HepG2 (cell line): ENCODE measurements at regions not wholly inside any gene's neighbourhood (a gene's known extent, or its start where the extent isn't known, plus 50 kb on each side); places are given as distances from the start of the nearest gene placed in this dataset.
"Not testable (repeated sequence)": the region's sequence is repeated elsewhere in the genome, so short reads cannot be mapped to it uniquely, and the experiment has no call there.

Experiments used
- ATAC-seq: fragments of 200-7000 bp; cut with Tn5 transposase; 3 replicates; pipeline ENCODE4 v1.9.1; 2020; ENCODE audit warnings: mild to moderate bottlenecking, moderate library complexity
- BruUV-seq: library from RNA; stranded (reverse); fragments of 400-500 nt; replicated peaks from 2 replicates; lab custom pipeline; 2021; lab: Mats Ljungman, UMichigan
- CTCF ChIA-PET: fragments of 300-600 bp; formaldehyde crosslinking; extraction: SDS; loops from one replicate; lab custom pipeline; 2021; ENCODE audit warnings: low total read pairs, inconsistent platforms, low intra/inter-chr PET ratio; lab: Yijun Ruan, JAX
- POLR2A ChIA-PET: fragments of 350-600 bp; sonication (Branson Sonifier 250); formaldehyde crosslinking; loops from one replicate; lab custom pipeline; 2020; ENCODE audit warnings: antibody characterized with exemption, inconsistent platforms; lab: Yijun Ruan, JAX
- DNase-seq: peaks from one replicate; pipeline ENCODE4 v3.0.0-alpha.2; 2015; ENCODE audit warnings: low spot score
- FAIRE-seq: peaks from 3 replicates; lab custom pipeline; 2011; peaks lifted over from hg19 to GRCh38; lab: Jason Lieb, UNC
- H2AFZ ChIP-seq: one replicate; pipeline ENCODE4 v1.6.1; 2011; ENCODE audit warnings: low read length, inconsistent platforms
- H3K27ac ChIP-seq: fragments of 300-600 bp; 3 replicates; pipeline ENCODE4 v1.8.0; 2011; ENCODE audit warnings: mixed run types, mild to moderate bottlenecking, mixed read lengths, low read length, inconsistent platforms; ENCODE audit not compliant: insufficient read depth; ENCODE audit errors: extremely low read length
- H3K27me3 ChIP-seq, 2 experiments: fragments of 200-600 bp in 1 of 2; 2 replicates in 1 of 2; 3 replicates in 1 of 2; pipeline versions ENCODE4 v1.6.0 to v1.8.0; 2011; ENCODE audit warnings: low read length in 2 of 2, mild to moderate bottlenecking in 2 of 2, moderate library complexity in 2 of 2, inconsistent platforms in 1 of 2; ENCODE audit not compliant: insufficient read depth in 2 of 2, control insufficient read depth in 1 of 2
- H3K36me3 ChIP-seq, 2 experiments: fragments of 200-600 bp in 1 of 2; replicated peaks in 1 of 2; 2 replicates in 1 of 2; 3 replicates in 1 of 2; pipeline versions ENCODE4 v1.5.1 to v1.8.0; 2011; ENCODE audit warnings: low read length in 2 of 2, inconsistent platforms in 1 of 2; ENCODE audit not compliant: insufficient read depth in 2 of 2, control insufficient read depth in 1 of 2
- H3K4me1 ChIP-seq: 2 replicates; pipeline ENCODE4 v1.5.1; 2012; ENCODE audit warnings: low read length, inconsistent platforms; ENCODE audit not compliant: insufficient read depth
- H3K4me2 ChIP-seq: 2 replicates; pipeline ENCODE4 v1.6.0; 2011; ENCODE audit warnings: low read depth, low read length, inconsistent platforms
- H3K4me3 ChIP-seq, 3 experiments: fragments of 200-600 bp in 1 of 3; sonication (generic), shearing (Covaris generic) in 1 of 3; replicated peaks in 1 of 3; 2 replicates each; pipeline ENCODE4 v1.5.1; 2011 to 2016; ENCODE audit warnings: low read length in 3 of 3, inconsistent platforms in 2 of 3, low read depth in 2 of 3, mild to moderate bottlenecking in 2 of 3, control low read depth in 1 of 3, mixed read lengths in 1 of 3; ENCODE audit not compliant: insufficient read depth in 1 of 3
- H3K79me2 ChIP-seq: one replicate; pipeline ENCODE4 v1.6.1; 2011; ENCODE audit warnings: low read length, inconsistent platforms; ENCODE audit not compliant: insufficient read depth
- H3K9ac ChIP-seq: 2 replicates; pipeline ENCODE4 v1.6.0; 2011; ENCODE audit warnings: mild to moderate bottlenecking, low read depth, low read length, inconsistent platforms; ENCODE audit not compliant: insufficient read depth
- H3K9me3 ChIP-seq: 2 replicates; pipeline ENCODE4 v1.5.1; 2012; ENCODE audit warnings: mild to moderate bottlenecking, low read length
- H4K20me1 ChIP-seq: 2 replicates; pipeline ENCODE4 v1.6.0; 2011; ENCODE audit warnings: inconsistent platforms, mild to moderate bottlenecking, low read length, moderate library complexity; ENCODE audit not compliant: insufficient read depth
- SALL1 ChIP-seq: sonication (generic); formaldehyde crosslinking; IDR thresholded peaks from 2 replicates; pipeline ENCODE4 v1.8.0; 2022; ENCODE audit warnings: mild to moderate bottlenecking, missing genetic modification reagents
- SKI ChIP-seq: fragments of 450-650 bp; IDR thresholded peaks from one replicate; pipeline ENCODE4 v1.6.1; 2018; ENCODE audit warnings: mild to moderate bottlenecking; ENCODE audit not compliant: partially characterized antibody
- TEAD3 ChIP-seq: optimal IDR thresholded peaks from 2 replicates; pipeline ENCODE3; 2016; ENCODE audit warnings: borderline replicate concordance
- ZNF646 ChIP-seq: sonication (generic); formaldehyde crosslinking; IDR thresholded peaks from 2 replicates; pipeline ENCODE4 v1.9.0; 2021; ENCODE audit warnings: mild to moderate bottlenecking, missing genetic modification reagents
- WGBS: methylation state at CpG from one replicate; pipeline ENCODE4 v1.1.6; 2017; ENCODE audit warnings: low lambda C conversion rate; 5-methylcytosine and 5-hydroxymethylcytosine counted together
- in situ Hi-C: cut with HindIII; loops from 2 replicates; pipeline ENCODE4 v1.10.0; 2017; ENCODE audit warnings: low pct_unique_long_range_greater_than_20kb; ENCODE audit not compliant: extremely low pct_ligation_motif_present
- intact Hi-C: fragments of 100-400 bp; cut with micrococcal nuclease; formaldehyde crosslinking; loops from one replicate; pipeline ENCODE4 v1.10.0; 2022; ENCODE audit not compliant: unreplicated experiment
- TF ChIP-seq, protein P1 (sequence below): IDR thresholded peaks from 2 replicates; pipeline ENCODE4 v1.4.0; 2020; ENCODE audit warnings: mild to moderate bottlenecking, missing genetic modification reagents

- peak; percentile 79 for FAIRE-seq
- H3K36me3 ChIP-seq, H3K27ac ChIP-seq, POLR2A ChIA-PET, H3K4me3 ChIP-seq, CTCF ChIA-PET, H2AFZ ChIP-seq, in situ Hi-C loops, ATAC-seq, DNase-seq, intact Hi-C loops, H3K9ac ChIP-seq, H3K4me2 ChIP-seq, H3K9me3 ChIP-seq, H3K79me2 ChIP-seq, BruUV-seq, H4K20me1 ChIP-seq: not testable (repeated sequence)
- 53% methylated on average over 16 of the region's 16 CpGs for WGBS
- Histone ChIP-seq H3K4me1 (peaks cover 21% of the 10 kb centered on the region), H3K27me3 (peaks cover 1 to 21% of the 10 kb centered on the region in 2 experiments; a peak in 4 of 5 replicates)
Measured at GRCh38 chr16:88166209-88166773, 215.1 kb downstream of the BANP start.

DNA sequence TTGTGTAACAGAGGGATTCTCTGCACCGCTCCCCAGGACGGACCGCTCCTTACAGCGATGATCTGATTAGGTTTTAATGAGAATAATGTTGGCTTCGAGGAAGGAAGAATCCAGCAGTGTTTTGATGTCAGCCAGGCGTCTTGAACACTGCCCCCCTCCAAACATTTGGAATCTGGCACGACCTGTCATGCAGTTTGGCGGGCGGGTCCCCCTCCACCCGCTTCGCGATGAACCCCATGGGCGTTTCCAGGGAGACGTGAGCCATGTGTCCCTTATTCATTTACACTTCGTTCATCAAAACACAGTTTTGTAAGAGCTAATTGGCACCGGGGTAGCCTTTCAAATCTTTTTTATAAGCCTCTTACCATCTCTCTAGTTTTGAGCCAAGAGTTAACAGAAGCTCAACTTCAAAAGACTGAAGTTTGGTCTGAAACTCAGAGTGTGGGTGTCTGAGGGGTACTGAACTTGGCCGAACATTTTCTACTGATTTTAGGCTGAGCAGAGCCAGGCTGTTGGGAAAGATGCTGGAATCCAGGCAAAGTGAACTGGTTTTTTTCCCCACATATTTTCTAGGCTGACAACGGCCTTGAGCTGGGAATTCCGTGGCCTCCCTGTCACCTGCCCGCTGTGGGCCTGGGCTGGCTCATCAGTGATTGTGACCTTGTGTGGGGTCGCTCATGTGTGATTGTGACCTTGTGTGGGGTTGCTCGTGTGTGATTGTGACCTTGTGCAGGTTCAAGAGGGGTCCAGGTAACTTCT is 214.8 kb upstream of the ZNF469 start:
- POLR2A ChIA-PET, H3K4me3 ChIP-seq, H3K9ac ChIP-seq, H3K27ac ChIP-seq, H4K20me1 ChIP-seq, H2AFZ ChIP-seq, BruUV-seq, H3K79me2 ChIP-seq, H3K4me2 ChIP-seq, CTCF ChIA-PET, H3K36me3 ChIP-seq, in situ Hi-C loops, H3K9me3 ChIP-seq, intact Hi-C loops: not testable (repeated sequence)
- H3K4me1 ChIP-seq: peaks cover 21% of the 10 kb centered on the region
- H3K27me3 ChIP-seq: peaks cover 1 to 28% of the 10 kb centered on the region in 2 experiments; a peak in 4 of 5 replicates
- FAIRE-seq: peak; percentile 34
- DNase-seq: peak; percentile 42
- peak; percentile 78 for ATAC-seq
- 40% methylated on average over 21 of the region's 22 CpGs for WGBS
- TF ChIP-seq ZNF646 (CRISPR knock-in tag) (0 out of 2 replicates have a peak, but pooled peaks have one; percentile 58), SALL1 (CRISPR knock-in tag) (peak; percentile 41; the same call in 1 of the 2 replicates), TEAD3 (peak; percentile 35), SKI (peak; percentile 49)
- TF ChIP-seq, protein P1, sequence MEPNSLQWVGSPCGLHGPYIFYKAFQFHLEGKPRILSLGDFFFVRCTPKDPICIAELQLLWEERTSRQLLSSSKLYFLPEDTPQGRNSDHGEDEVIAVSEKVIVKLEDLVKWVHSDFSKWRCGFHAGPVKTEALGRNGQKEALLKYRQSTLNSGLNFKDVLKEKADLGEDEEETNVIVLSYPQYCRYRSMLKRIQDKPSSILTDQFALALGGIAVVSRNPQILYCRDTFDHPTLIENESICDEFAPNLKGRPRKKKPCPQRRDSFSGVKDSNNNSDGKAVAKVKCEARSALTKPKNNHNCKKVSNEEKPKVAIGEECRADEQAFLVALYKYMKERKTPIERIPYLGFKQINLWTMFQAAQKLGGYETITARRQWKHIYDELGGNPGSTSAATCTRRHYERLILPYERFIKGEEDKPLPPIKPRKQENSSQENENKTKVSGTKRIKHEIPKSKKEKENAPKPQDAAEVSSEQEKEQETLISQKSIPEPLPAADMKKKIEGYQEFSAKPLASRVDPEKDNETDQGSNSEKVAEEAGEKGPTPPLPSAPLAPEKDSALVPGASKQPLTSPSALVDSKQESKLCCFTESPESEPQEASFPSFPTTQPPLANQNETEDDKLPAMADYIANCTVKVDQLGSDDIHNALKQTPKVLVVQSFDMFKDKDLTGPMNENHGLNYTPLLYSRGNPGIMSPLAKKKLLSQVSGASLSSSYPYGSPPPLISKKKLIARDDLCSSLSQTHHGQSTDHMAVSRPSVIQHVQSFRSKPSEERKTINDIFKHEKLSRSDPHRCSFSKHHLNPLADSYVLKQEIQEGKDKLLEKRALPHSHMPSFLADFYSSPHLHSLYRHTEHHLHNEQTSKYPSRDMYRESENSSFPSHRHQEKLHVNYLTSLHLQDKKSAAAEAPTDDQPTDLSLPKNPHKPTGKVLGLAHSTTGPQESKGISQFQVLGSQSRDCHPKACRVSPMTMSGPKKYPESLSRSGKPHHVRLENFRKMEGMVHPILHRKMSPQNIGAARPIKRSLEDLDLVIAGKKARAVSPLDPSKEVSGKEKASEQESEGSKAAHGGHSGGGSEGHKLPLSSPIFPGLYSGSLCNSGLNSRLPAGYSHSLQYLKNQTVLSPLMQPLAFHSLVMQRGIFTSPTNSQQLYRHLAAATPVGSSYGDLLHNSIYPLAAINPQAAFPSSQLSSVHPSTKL (CRISPR knock-in tag): peak; percentile 50
